ENCODE measurements at regions not wholly inside any gene's neighbourhood (a gene's known extent, or its start where the extent isn't known, plus 50 kb on each side); places are given as distances from the start of the nearest gene placed in this dataset.

- intact Hi-C loops (cut with DNase I): no loop called here
- no peak for DNase-seq
These were observed 293.9 kb upstream of the NPSR1 start for GRCh38 chr7:34364130-34364529.

DNA sequence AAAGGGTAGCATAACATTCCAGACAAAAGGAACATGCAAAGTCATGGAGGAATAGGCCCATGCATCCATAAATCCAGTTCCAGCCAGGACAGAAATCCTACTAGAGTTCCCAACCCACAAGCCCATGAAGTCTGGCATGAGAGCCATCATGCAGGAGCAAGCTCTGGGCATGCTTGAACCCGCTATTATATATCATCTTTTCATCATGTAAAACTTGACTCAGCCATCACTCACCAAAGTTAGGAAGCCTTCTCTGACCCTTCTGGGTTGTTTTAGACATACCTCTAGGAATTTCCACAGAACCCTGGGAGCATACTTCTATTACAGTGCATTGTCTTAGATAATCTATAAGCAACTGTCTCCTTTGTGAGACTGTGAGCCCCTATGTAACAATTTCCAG, 293.0 kb upstream of the NPSR1 start:
- DNase-seq: no peak
- intact Hi-C loops (cut with DNase I): no loop called here

- intact Hi-C loops (cut with DNase I): no loop called here
These were observed 292.4 kb upstream of the NPSR1 start for GRCh38 chr7:34365611-34366010.

DNA sequence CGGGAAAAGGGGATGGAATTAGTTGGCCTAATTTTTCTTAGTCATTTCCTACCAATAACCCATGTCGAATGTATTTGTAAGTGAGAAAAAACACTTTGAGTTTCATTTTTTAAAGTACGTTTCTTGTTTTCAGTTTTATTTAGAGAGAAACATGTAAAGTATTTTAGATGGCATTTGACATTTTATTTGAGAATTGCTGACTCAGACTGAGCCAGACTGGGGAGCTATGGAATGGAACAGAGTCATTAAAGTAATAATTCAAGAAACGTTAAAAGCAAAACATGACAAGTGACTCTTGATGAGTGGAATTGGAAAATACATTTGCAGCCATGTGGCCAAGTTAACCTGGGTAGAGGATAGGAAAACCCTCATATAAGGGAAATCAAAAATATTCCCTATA, 286.1 kb upstream of the NPSR1 start:
- intact Hi-C loops (cut with DNase I): no loop called here
- DNase-seq: no peak

More at GRCh38 chr7:34365611-34366010, 292.4 kb upstream of the NPSR1 start:
- no peak for DNase-seq

DNA sequence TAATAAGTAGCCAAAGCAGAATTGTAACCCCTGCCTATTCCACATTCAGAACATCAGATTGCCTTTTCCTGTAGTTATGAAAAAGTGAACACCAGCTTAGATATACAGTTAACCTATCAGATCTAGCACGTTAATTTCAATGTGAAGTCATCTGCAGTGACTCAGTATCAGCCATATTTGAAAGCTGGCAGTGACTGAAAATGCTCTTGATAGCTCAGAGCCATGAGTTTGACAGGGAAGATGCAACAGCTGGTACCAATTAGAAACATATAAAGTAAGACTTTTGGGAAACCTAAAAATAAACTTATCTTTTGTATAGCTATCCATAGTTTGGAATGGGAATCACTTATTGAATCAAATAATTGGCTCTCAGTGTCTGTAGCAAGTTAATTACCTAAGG, 284.1 kb upstream of the NPSR1 start:
- intact Hi-C loops (cut with DNase I): no loop called here
- DNase-seq: no peak

- intact Hi-C loops (cut with DNase I): no loop called here
- DNase-seq: no peak
These were observed 275.7 kb upstream of the NPSR1 start for GRCh38 chr7:34382166-34382893.

DNA sequence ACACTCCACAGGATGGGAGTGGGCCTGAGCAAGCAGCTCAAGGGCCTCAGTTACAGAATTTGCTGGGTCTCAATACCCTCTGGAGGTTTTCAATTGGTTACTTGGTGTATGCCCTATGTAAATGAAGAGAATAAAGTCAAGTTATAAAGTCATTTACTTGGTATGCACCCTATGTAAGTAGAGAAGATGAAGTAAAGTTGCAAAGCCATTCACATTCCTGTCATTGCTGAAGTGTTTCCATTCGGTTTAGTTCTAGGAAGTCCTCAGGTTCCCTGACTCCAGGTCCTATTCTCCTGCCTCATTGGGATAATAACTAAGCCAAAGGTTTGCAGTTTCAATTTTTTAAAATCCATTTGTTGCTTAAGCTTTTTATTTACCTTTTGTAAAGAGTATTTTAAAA, 272.6 kb upstream of the NPSR1 start:
- intact Hi-C loops (cut with DNase I): no loop called here
- DNase-seq: no peak

GRCh38 chr7:34389332-34390078, 268.5 kb upstream of the NPSR1 start:
- intact Hi-C loops (cut with DNase I): no loop called here
- no peak for DNase-seq

GRCh38 chr7:34390103-34390502, 267.9 kb upstream of the NPSR1 start:
- DNase-seq: no peak
- intact Hi-C loops (cut with DNase I): no loop called here

DNA sequence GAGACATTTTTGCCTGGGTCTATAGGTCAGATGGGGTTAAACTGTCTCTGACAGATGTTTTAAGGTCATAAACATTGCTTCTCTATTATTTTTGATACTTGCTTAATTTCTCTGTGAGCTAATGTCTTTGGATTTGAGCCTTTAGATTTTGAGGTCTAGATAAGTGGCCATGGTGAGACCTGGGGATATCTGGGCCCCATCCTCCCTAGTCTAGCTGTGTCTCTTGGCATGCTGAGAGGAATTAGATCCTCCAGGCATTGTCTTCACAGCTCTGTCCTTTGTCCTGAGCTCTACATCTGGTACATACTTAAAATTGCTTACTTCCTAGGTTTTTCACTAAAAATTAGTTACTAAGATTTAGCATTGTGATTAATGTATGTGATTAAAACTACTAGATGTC, 265.0 kb upstream of the NPSR1 start:
- no peak for DNase-seq
- intact Hi-C loops (cut with DNase I): no loop called here

- DNase-seq: no peak
- intact Hi-C loops (cut with DNase I): no loop called here
These were observed 261.5 kb upstream of the NPSR1 start for GRCh38 chr7:34396437-34397064.

- no peak for DNase-seq
- intact Hi-C loops (cut with DNase I): no loop called here
These were observed 256.2 kb upstream of the NPSR1 start for GRCh38 chr7:34401776-34402175.

GRCh38 chr7:34406848-34407530, 251.0 kb upstream of the NPSR1 start:
- DNase-seq: no peak

DNA sequence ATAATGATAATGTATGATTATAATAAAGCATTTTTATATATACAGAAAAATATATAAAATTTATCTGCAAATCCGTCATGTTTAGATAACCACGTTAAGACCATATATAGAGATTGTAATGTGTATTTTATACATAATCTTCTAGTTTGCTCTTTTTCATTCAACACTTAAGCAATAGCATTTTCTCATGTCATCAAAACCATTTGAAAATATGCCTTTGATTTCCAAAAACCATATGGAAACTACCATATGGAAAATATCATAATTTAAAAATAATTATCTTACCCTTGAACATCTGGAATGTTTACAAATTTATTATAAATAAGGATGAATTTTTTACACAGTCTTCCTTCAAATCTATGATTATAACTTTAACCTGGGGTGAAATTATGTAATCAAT, 250.4 kb upstream of the NPSR1 start:
- no peak for DNase-seq
- intact Hi-C loops (cut with DNase I): no loop called here

More at GRCh38 chr7:34406848-34407530, 251.0 kb upstream of the NPSR1 start:
- intact Hi-C loops (cut with DNase I): no loop called here

GRCh38 chr7:34417781-34418180, 240.2 kb upstream of the NPSR1 start:
- intact Hi-C loops (cut with DNase I): no loop called here
- no peak for DNase-seq

- intact Hi-C loops (cut with DNase I): no loop called here
- no peak for DNase-seq
These were observed 236.5 kb upstream of the NPSR1 start for GRCh38 chr7:34421526-34421925.

DNA sequence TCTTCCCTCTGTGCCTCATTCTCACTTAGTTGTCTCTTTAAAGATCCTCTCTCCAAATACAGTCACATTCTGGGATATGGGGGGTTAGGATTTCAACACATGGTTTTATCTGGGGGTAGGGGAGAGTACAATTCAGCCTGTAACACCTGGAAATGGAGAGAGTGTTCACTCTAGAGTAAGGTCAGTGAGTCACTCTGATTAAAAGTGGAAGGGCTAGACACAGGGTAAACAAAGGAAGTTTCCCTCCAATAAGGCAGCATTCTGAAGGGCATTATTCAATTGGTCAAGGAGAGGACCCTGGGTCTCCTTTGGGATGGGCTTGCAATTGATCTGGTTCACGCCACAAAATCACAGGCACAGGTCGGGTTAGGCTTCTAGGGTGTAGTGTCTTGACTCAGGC, 232.8 kb upstream of the NPSR1 start:
- intact Hi-C loops (cut with DNase I): no loop called here
- DNase-seq: no peak

DNA sequence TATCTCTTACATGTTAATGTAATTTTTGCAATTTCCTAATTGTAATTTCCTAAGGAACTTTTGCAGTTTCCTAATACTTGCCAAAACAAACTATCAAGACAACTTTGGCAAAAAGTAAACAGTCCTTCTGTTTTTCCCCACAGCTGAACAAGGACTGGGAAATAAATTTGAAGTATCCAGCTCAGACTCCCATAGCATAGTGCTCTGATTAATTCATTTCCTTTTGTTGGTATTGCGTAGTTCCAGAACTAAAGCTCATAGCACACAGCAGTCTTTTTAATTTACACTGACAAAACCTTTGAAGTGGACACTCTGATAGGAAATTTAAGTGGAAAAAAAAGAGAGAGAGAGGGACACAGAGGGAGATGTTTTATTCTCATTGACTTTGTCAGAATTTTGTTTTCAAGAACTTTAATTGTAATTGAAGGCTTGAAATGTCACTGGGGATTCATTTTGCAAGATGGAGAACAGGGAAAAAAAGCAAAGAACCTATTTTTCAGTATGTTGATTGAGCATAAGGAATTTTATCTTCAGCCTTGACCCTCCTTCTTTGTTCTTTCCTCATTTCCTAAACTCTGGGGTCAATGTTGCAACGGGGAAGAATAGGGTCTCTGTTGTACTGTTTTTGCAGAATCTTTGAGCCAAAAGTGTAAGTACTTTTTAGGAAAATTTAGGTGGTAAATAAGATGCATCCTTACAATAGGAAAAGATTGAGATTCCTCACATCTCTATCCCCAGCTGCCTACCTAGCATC, 232.2 kb upstream of the NPSR1 start:
- no peak for DNase-seq
- intact Hi-C loops (cut with DNase I): no loop called here

- intact Hi-C loops (cut with DNase I): no loop called here
- peak in 16 of 42 donors; percentile 2 to 42 (median 12) for DNase-seq
These were observed 227.6 kb upstream of the NPSR1 start for GRCh38 chr7:34430456-34430855.

All from head of caudate nucleus (tissue), 42 donors.